ENCODE measurements at regions not wholly inside any gene's neighbourhood (a gene's known extent, or its start where the extent isn't known, plus 50 kb on each side); places are given as distances from the start of the nearest gene placed in this dataset.
"Not testable (repeated sequence)": the region's sequence is repeated elsewhere in the genome, so short reads cannot be mapped to it uniquely, and the experiment has no call there.

- no peak for DNase-seq
Measured at GRCh38 chr14:40679256-40679655, 927.4 kb upstream of the LRFN5 start.

- not testable (repeated sequence) for DNase-seq
Measured at GRCh38 chr14:40677206-40677605, 929.5 kb upstream of the LRFN5 start.

- DNase-seq: no peak
Measured at GRCh38 chr14:40674502-40674901, 932.2 kb upstream of the LRFN5 start.

GRCh38 chr14:40656311-40656710 lies 950.4 kb upstream of the LRFN5 start:
- DNase-seq: no peak

GRCh38 chr14:40652089-40652691 lies 954.5 kb upstream of the LRFN5 start:
- no peak for DNase-seq

- no peak for DNase-seq
Measured at GRCh38 chr14:40630471-40630870, 976.2 kb upstream of the LRFN5 start.

GRCh38 chr14:40629551-40630137 lies 977.0 kb upstream of the LRFN5 start:
- DNase-seq: not testable (repeated sequence)

- DNase-seq: no peak
Measured at GRCh38 chr14:40629144-40629543, 977.5 kb upstream of the LRFN5 start.

GRCh38 chr14:40623643-40624042 lies 983.0 kb upstream of the LRFN5 start:
- DNase-seq: no peak

GRCh38 chr14:40618225-40618898 lies 988.3 kb upstream of the LRFN5 start:
- no peak for DNase-seq

GRCh38 chr14:40616579-40616978 lies 990.1 kb upstream of the LRFN5 start:
- DNase-seq: no peak

GRCh38 chr14:40601063-40601462 lies 1005.6 kb upstream of the LRFN5 start:
- DNase-seq: no peak

- no peak for DNase-seq
Measured at GRCh38 chr14:40599725-40600124, 1007.0 kb upstream of the LRFN5 start.

GRCh38 chr14:40581264-40581663 lies 1025.4 kb upstream of the LRFN5 start:
- DNase-seq: no peak

- DNase-seq: no peak
Measured at GRCh38 chr14:40576880-40577478, 1029.7 kb upstream of the LRFN5 start.

GRCh38 chr14:40574780-40575179 lies 1031.9 kb upstream of the LRFN5 start:
- DNase-seq: no peak

GRCh38 chr14:40525314-40525713 lies 1081.4 kb upstream of the LRFN5 start:
- no peak for DNase-seq

- DNase-seq: no peak
Measured at GRCh38 chr14:40523123-40523522, 1083.6 kb upstream of the LRFN5 start.

GRCh38 chr14:40494483-40494882 lies 1062.2 kb upstream of the FBXO33 start:
- DNase-seq: no peak

- no peak for DNase-seq
Measured at GRCh38 chr14:40487824-40488223, 1055.6 kb upstream of the FBXO33 start.

- DNase-seq: no peak
Measured at GRCh38 chr14:40485688-40486087, 1053.5 kb upstream of the FBXO33 start.

- no peak for DNase-seq
Measured at GRCh38 chr14:40476005-40476404, 1043.8 kb upstream of the FBXO33 start.

GRCh38 chr14:40467969-40468368 lies 1035.7 kb upstream of the FBXO33 start:
- DNase-seq: no peak

GRCh38 chr14:40464531-40464930 lies 1032.3 kb upstream of the FBXO33 start:
- DNase-seq: no peak
